Liver (tissue), 3 donors: ENCODE measurements at regions not wholly inside any gene's neighbourhood (a gene's known extent, or its start where the extent isn't known, plus 50 kb on each side); places are given as distances from the start of the nearest gene placed in this dataset.

Source experiments
- EGR1 ChIP-seq, 2 donors: IDR thresholded peaks; 2 replicates each; pipeline ENCODE4 v1.6.1; 2016 to 2018; ENCODE audit warnings: antibody characterized with exemption in 2 of 2, low read depth in 2 of 2
- GABPA ChIP-seq, 2 donors: IDR thresholded peaks in 1 of 2; conservative IDR thresholded peaks in 1 of 2; 2 replicates each; pipeline ENCODE4 v1.6.1; 2016; ENCODE audit warnings: antibody characterized with exemption in 2 of 2, mild to moderate bottlenecking in 1 of 2, moderate library complexity in 1 of 2
- TF ChIP-seq, protein P1 (sequence below): fragments of 150-350 bp; IDR thresholded peaks from 2 replicates; pipeline ENCODE4 v1.5.1; 2017; ENCODE audit warnings: improper control_type of control experiment, low read depth, low read length; ENCODE audit not compliant: missing input control
- TF ChIP-seq, protein P2 (sequence below): IDR thresholded peaks from 2 replicates; pipeline ENCODE4 v1.6.1; 2016; ENCODE audit warnings: antibody characterized with exemption
- donor health status: healthy.
- donor health status: healthy.

DNA sequence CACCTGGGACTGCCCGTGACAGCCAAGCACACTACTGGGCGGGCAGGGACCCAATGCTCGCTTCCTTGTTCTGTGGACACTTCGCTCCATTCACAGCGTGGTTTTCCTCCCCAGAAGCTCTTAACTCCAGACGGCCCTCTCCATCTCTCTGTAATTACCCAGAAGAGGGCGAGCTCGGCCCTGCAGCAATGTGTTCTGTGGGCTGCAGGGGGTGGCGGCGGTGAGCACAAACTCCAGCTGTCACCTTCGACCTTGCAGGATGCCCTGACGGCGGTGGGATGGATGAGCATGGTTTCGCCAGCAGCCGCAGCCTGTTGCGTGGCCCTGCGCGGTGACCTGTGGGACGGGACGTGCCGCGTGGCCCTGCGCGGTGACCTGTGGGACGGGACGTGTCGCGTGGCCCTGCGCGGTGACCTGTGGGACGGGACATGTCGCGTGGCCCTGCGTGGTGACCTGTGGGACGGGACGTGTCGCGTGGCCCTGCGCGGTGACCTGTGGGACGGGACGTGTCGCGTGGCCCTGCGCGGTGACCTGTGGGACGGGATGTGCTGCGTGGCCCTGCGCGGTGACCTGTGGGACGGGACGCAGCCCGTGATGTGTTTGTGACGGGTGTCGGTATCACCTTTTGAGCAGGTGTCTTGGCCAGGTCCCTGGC lies 1204.7 kb downstream of the BRD1 start:
- TF ChIP-seq, protein P1, sequence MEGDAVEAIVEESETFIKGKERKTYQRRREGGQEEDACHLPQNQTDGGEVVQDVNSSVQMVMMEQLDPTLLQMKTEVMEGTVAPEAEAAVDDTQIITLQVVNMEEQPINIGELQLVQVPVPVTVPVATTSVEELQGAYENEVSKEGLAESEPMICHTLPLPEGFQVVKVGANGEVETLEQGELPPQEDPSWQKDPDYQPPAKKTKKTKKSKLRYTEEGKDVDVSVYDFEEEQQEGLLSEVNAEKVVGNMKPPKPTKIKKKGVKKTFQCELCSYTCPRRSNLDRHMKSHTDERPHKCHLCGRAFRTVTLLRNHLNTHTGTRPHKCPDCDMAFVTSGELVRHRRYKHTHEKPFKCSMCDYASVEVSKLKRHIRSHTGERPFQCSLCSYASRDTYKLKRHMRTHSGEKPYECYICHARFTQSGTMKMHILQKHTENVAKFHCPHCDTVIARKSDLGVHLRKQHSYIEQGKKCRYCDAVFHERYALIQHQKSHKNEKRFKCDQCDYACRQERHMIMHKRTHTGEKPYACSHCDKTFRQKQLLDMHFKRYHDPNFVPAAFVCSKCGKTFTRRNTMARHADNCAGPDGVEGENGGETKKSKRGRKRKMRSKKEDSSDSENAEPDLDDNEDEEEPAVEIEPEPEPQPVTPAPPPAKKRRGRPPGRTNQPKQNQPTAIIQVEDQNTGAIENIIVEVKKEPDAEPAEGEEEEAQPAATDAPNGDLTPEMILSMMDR = no peak
- TF ChIP-seq EGR1 (IDR thresholded peaks at IDR 0.05; ENCODE audit: low read depth in 2 of 2) = no peak
- TF ChIP-seq, protein P2, sequence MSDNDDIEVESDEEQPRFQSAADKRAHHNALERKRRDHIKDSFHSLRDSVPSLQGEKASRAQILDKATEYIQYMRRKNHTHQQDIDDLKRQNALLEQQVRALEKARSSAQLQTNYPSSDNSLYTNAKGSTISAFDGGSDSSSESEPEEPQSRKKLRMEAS = no peak
- TF ChIP-seq GABPA (IDR thresholded peaks at IDR 0.05 in 1 of 2, conservative IDR thresholded peaks at IDR 0.05 in 1 of 2) = no peak
